ENCODE measurements at regions not wholly inside any gene's neighbourhood (a gene's known extent, or its start where the extent isn't known, plus 50 kb on each side); places are given as distances from the start of the nearest gene placed in this dataset.
"Not testable (repeated sequence)": the region's sequence is repeated elsewhere in the genome, so short reads cannot be mapped to it uniquely, and the experiment has no call there.

GRCh38 chr1:197995408-197996258, 78.5 kb downstream of the LHX9 start:
- no peak overlapping the region for H3K4me3 ChIP-seq (ENCODE audit: low read depth, low read length)
- TF ChIP-seq MAX (IDR thresholded peaks at IDR 0.05; ENCODE audit: low read depth, low read length) = no peak
- no peak for TF ChIP-seq POLR2A (IDR thresholded peaks at IDR 0.05; ENCODE audit: extremely low read depth, insufficient read length)
- no peak for TF ChIP-seq CTCF (IDR thresholded peaks at IDR 0.05; ENCODE audit: low read depth, low read length)
- TF ChIP-seq MYC (IDR thresholded peaks at IDR 0.05; ENCODE audit: low read depth, low read length) = no peak
- DNase-seq (ENCODE audit: low read depth) = no peak

- not testable (repeated sequence) for DNase-seq (ENCODE audit: low read depth); H3K4me3 ChIP-seq (ENCODE audit: low read depth, low read length)
Observed at GRCh38 chr1:197996259-197996512, 79.0 kb downstream of the LHX9 start.

- no peak overlapping the region for H3K4me3 ChIP-seq (ENCODE audit: low read depth, low read length)
- DNase-seq (ENCODE audit: low read depth) = no peak
- TF ChIP-seq POLR2A (IDR thresholded peaks at IDR 0.05; ENCODE audit: extremely low read depth, insufficient read length) (no peak), CTCF (IDR thresholded peaks at IDR 0.05; ENCODE audit: low read depth, low read length) (no peak), MAX (IDR thresholded peaks at IDR 0.05; ENCODE audit: low read depth, low read length) (no peak), MYC (IDR thresholded peaks at IDR 0.05; ENCODE audit: low read depth, low read length) (no peak)
Observed at GRCh38 chr1:197998110-197998509, 80.9 kb downstream of the LHX9 start.

GRCh38 chr1:198001776-198002408, 84.7 kb downstream of the LHX9 start:
- DNase-seq (ENCODE audit: low read depth) = no peak
- TF ChIP-seq CTCF (IDR thresholded peaks at IDR 0.05; ENCODE audit: low read depth, low read length) = no peak
- TF ChIP-seq POLR2A (IDR thresholded peaks at IDR 0.05; ENCODE audit: extremely low read depth, insufficient read length) = no peak
- no peak for TF ChIP-seq MYC (IDR thresholded peaks at IDR 0.05; ENCODE audit: low read depth, low read length)
- no peak for TF ChIP-seq MAX (IDR thresholded peaks at IDR 0.05; ENCODE audit: low read depth, low read length)

GRCh38 chr1:198003468-198003867, 86.3 kb downstream of the LHX9 start:
- H3K4me3 ChIP-seq (ENCODE audit: low read depth, low read length) = no peak overlapping the region
- TF ChIP-seq MYC (IDR thresholded peaks at IDR 0.05; ENCODE audit: low read depth, low read length) (no peak), POLR2A (IDR thresholded peaks at IDR 0.05; ENCODE audit: extremely low read depth, insufficient read length) (no peak), CTCF (IDR thresholded peaks at IDR 0.05; ENCODE audit: low read depth, low read length) (no peak), MAX (IDR thresholded peaks at IDR 0.05; ENCODE audit: low read depth, low read length) (no peak)
- no peak for DNase-seq (ENCODE audit: low read depth)

More at GRCh38 chr1:198001776-198002408, 84.7 kb downstream of the LHX9 start:
- H3K4me3 ChIP-seq (ENCODE audit: low read depth, low read length) = no peak overlapping the region

- no peak for DNase-seq (ENCODE audit: low read depth)
- no peak overlapping the region for H3K4me3 ChIP-seq (ENCODE audit: low read depth, low read length)
- TF ChIP-seq POLR2A (IDR thresholded peaks at IDR 0.05; ENCODE audit: extremely low read depth, insufficient read length) (no peak), MYC (IDR thresholded peaks at IDR 0.05; ENCODE audit: low read depth, low read length) (no peak), MAX (IDR thresholded peaks at IDR 0.05; ENCODE audit: low read depth, low read length) (no peak), CTCF (IDR thresholded peaks at IDR 0.05; ENCODE audit: low read depth, low read length) (no peak)
Observed at GRCh38 chr1:198007011-198007410, 89.8 kb downstream of the LHX9 start.
